Mucosa of descending colon (tissue), 3 donors: ENCODE measurements at regions not wholly inside any gene's neighbourhood (a gene's known extent, or its start where the extent isn't known, plus 50 kb on each side); places are given as distances from the start of the nearest gene placed in this dataset.

Experiments used
- ATAC-seq: fragments of 200-7000 bp; cut with Tn5 transposase; one replicate; pipeline ENCODE4 v1.9.1; 2020; ENCODE audit warnings: mild to moderate bottlenecking, moderate library complexity
- DNase-seq, 3 donors: peaks; one replicate each; pipeline ENCODE4 v3.0.0-alpha.2; 2020
- H3K36me3 ChIP-seq: fragments of 200-600 bp; one replicate; pipeline ENCODE4 v1.8.0; 2021; ENCODE audit warnings: low read depth, mild to moderate bottlenecking
- H3K4me1 ChIP-seq: fragments of 200-600 bp; one replicate; pipeline ENCODE4 v1.8.0; 2021; ENCODE audit warnings: low read depth, mild to moderate bottlenecking
- H3K4me3 ChIP-seq: fragments of 200-600 bp; one replicate; pipeline ENCODE4 v1.8.0; 2021; ENCODE audit warnings: mild to moderate bottlenecking
- H3K9me3 ChIP-seq: fragments of 200-600 bp; one replicate; pipeline ENCODE4 v1.8.0; 2021; ENCODE audit warnings: mild to moderate bottlenecking
- CTCF ChIP-seq: fragments of 200-600 bp; IDR thresholded peaks from one replicate; pipeline ENCODE4 v1.8.0; 2022; ENCODE audit warnings: antibody characterized with exemption, mild to moderate bottlenecking
- intact Hi-C, 2 donors: fragments of 100-400 bp; cut with DNase I in 1 of 2; cut with micrococcal nuclease in 1 of 2; formaldehyde crosslinking; loops; one replicate each; pipeline versions ENCODE4 v1.11.0 to v1.11.1; 2022; cut with DNase I, micrococcal nuclease
- donor health status: DM: no; HTN: no; CAD: no; lungs with moderate emphysema.
- donor health status: DM: no; HTN: no; CAD: no.
- donor health status: DM: no; HTN: yes; CAD: no.

GRCh38 chr17:77472468-77473310 is 331.9 kb downstream of the SEC14L1 start:
- H3K4me1 ChIP-seq = peaks cover 38% of the 10 kb centered on the region
- no peak for DNase-seq
- no peak for TF ChIP-seq CTCF
- no peaks in the 10 kb centered on the region for H3K9me3 ChIP-seq
- H3K36me3 ChIP-seq = no peaks in the 10 kb centered on the region
- H3K4me3 ChIP-seq = no peak overlapping the region
- intact Hi-C loops = no loop called here
- no peak for ATAC-seq

- ATAC-seq = peak; percentile 4
- Histone ChIP-seq H3K4me1 (peaks cover 38% of the 10 kb centered on the region), H3K4me3 (no peak overlapping the region), H3K9me3 (no peaks in the 10 kb centered on the region), H3K36me3 (no peaks in the 10 kb centered on the region)
- TF ChIP-seq CTCF = no peak
- no peak for DNase-seq
- intact Hi-C loops = no loop called here
These were observed 333.0 kb downstream of the SEC14L1 start for GRCh38 chr17:77473615-77474226.

- Histone ChIP-seq H3K4me3 (no peak overlapping the region), H3K4me1 (peaks cover 38% of the 10 kb centered on the region), H3K36me3 (no peaks in the 10 kb centered on the region), H3K9me3 (no peaks in the 10 kb centered on the region)
- intact Hi-C loops = no loop called here
- no peak for DNase-seq
- no peak for ATAC-seq
- no peak for TF ChIP-seq CTCF
These were observed 333.7 kb downstream of the SEC14L1 start for GRCh38 chr17:77474292-77474988.

GRCh38 chr17:77475016-77475976 is 334.5 kb downstream of the SEC14L1 start:
- peak; percentile 28 for ATAC-seq
- intact Hi-C loops = no loop called here

More at GRCh38 chr17:77475016-77475976, 334.5 kb downstream of the SEC14L1 start:
- no peak overlapping the region for H3K4me3 ChIP-seq
- H3K4me1 ChIP-seq = peaks cover 41% of the 10 kb centered on the region
- DNase-seq = no peak
- no peaks in the 10 kb centered on the region for H3K9me3 ChIP-seq
- TF ChIP-seq CTCF = no peak
- H3K36me3 ChIP-seq = no peaks in the 10 kb centered on the region
